GM12891 (cell line): ENCODE measurements at regions not wholly inside any gene's neighbourhood (a gene's known extent, or its start where the extent isn't known, plus 50 kb on each side); places are given as distances from the start of the nearest gene placed in this dataset.

Experiments
- DNase-seq: peaks from one replicate; pipeline ENCODE4 v3.0.0; 2011; ENCODE audit warnings: low spot score; ENCODE audit not compliant: insufficient read length
- FAIRE-seq: peaks from 2 replicates; lab custom pipeline; 2011; peaks lifted over from hg19 to GRCh38; lab: Jason Lieb, UNC
- PAX5 ChIP-seq: IDR thresholded peaks from 2 replicates; pipeline ENCODE4 v1.6.1; 2011; ENCODE audit warnings: low read length, moderate library complexity, mild to moderate bottlenecking; ENCODE audit not compliant: insufficient read depth, severe bottlenecking
- POLR2A ChIP-seq: IDR thresholded peaks from 2 replicates; pipeline ENCODE4 v1.6.1; 2011; ENCODE audit warnings: low read depth, low read length, control low read depth
- POLR2AphosphoS5 ChIP-seq: IDR thresholded peaks from 2 replicates; pipeline ENCODE4 v1.6.1; 2011; ENCODE audit warnings: low read depth, low read length, control low read depth
- POU2F2 ChIP-seq: IDR thresholded peaks from 2 replicates; pipeline ENCODE4 v1.6.1; 2011; ENCODE audit warnings: low read depth, mild to moderate bottlenecking, control low read depth, low read length, moderate library complexity
- SPI1 ChIP-seq: IDR thresholded peaks from 2 replicates; pipeline ENCODE4 v1.6.1; 2011; ENCODE audit warnings: low read depth, low read length, control low read depth
- TAF1 ChIP-seq: IDR thresholded peaks from 2 replicates; pipeline ENCODE4 v1.6.1; 2011; ENCODE audit warnings: low read depth, low read length, control low read depth

- TF ChIP-seq POU2F2 (no peak), PAX5 (no peak), POLR2AphosphoS5 (no peak), SPI1 (no peak), POLR2A (no peak), TAF1 (no peak)
- FAIRE-seq, result no peak
Measured at GRCh38 chr5:4013106-4013898, 417.7 kb downstream of the IRX1 start.

GRCh38 chr5:4015709-4016108 is 420.1 kb downstream of the IRX1 start:
- no peak for DNase-seq
- no peak for FAIRE-seq
- TF ChIP-seq POU2F2 (no peak), SPI1 (no peak), POLR2A (no peak), PAX5 (no peak), TAF1 (no peak), POLR2AphosphoS5 (no peak)

More at GRCh38 chr5:4013106-4013898, 417.7 kb downstream of the IRX1 start:
- DNase-seq, result no peak

- DNase-seq, result no peak
- FAIRE-seq, result no peak
Measured at GRCh38 chr5:4017076-4017803, 421.6 kb downstream of the IRX1 start.

GRCh38 chr5:4018007-4018406 is 422.4 kb downstream of the IRX1 start:
- TF ChIP-seq POLR2AphosphoS5 (no peak), TAF1 (no peak), SPI1 (no peak), POU2F2 (no peak), POLR2A (no peak), PAX5 (no peak)
- no peak for FAIRE-seq
- DNase-seq, result no peak

More at GRCh38 chr5:4017076-4017803, 421.6 kb downstream of the IRX1 start:
- TF ChIP-seq POU2F2, result no peak
- TF ChIP-seq POLR2AphosphoS5, result no peak
- no peak; the same call in 1 of the 2 replicates for TF ChIP-seq SPI1
- no peak for TF ChIP-seq POLR2A

GRCh38 chr5:4019009-4019769 is 423.6 kb downstream of the IRX1 start:
- DNase-seq (no peak), FAIRE-seq (no peak)
- no peak for TF ChIP-seq POU2F2
- no peak for TF ChIP-seq POLR2A
- TF ChIP-seq PAX5, result no peak
- TF ChIP-seq TAF1, result no peak
- no peak for TF ChIP-seq SPI1
- no peak for TF ChIP-seq POLR2AphosphoS5

GRCh38 chr5:4019841-4020240 is 424.2 kb downstream of the IRX1 start:
- no peak for TF ChIP-seq POU2F2
- TF ChIP-seq SPI1, result no peak
- TF ChIP-seq POLR2A, result no peak
- TF ChIP-seq POLR2AphosphoS5, result no peak
- no peak for TF ChIP-seq TAF1
- no peak for FAIRE-seq

GRCh38 chr5:4020400-4020799 is 424.8 kb downstream of the IRX1 start:
- DNase-seq (no peak), FAIRE-seq (no peak)
- TF ChIP-seq POU2F2 (no peak), PAX5 (no peak), POLR2AphosphoS5 (no peak), TAF1 (no peak), POLR2A (no peak), SPI1 (no peak)

More at GRCh38 chr5:4019841-4020240, 424.2 kb downstream of the IRX1 start:
- no peak for DNase-seq

- no peak for DNase-seq
- FAIRE-seq, result no peak
- no peak for TF ChIP-seq SPI1
- TF ChIP-seq POU2F2, result no peak
- no peak for TF ChIP-seq POLR2A
- no peak for TF ChIP-seq PAX5
- TF ChIP-seq POLR2AphosphoS5, result no peak
- no peak for TF ChIP-seq TAF1
Measured at GRCh38 chr5:4022056-4022670, 426.5 kb downstream of the IRX1 start.

GRCh38 chr5:4023091-4023752 is 427.6 kb downstream of the IRX1 start:
- FAIRE-seq (no peak), DNase-seq (no peak)
- TF ChIP-seq TAF1 (no peak), POLR2AphosphoS5 (no peak), SPI1 (no peak), POLR2A (no peak), POU2F2 (no peak), PAX5 (no peak)
